ENCODE measurements at regions not wholly inside any gene's neighbourhood (a gene's known extent, or its start where the extent isn't known, plus 50 kb on each side); places are given as distances from the start of the nearest gene placed in this dataset.

DNA sequence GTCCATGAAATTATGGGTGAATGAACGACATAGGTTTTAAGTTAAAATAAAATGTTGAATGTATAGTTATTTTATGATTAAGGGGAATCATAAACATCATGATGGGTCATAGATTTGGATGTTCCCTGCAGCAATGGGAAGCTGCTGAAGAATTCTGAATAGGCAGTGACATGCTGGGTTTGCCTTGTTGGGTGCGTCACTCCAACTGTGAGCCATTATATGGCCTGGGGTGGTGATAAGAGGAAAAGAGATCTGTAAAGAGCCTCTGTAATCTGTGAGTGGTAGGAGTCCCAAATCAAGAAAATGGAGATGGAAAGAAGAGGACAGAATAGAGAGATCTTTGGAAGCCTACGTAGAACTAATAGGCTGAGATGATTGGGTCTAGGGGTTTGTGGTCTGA, 58.1 kb upstream of the GPR26 start:
- no peak for DNase-seq (ENCODE audit: low read depth)

DNA sequence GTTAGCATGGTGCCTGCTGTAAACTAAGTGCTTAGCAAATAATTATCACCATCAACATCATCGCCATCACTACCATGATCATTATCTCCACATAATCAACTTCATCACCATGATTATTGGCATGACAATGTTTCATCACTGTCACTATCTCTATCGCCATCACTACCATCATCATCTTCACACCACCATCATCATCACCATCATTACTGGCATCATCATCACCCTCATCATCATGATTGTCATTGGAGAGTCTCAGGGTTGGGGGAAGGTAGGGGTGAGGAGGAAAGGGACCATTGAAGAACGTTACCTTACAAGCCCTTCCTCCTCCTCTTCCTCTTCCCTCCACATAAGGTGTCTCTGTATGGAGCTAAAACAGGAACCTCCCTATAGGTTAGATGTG, 54.9 kb upstream of the GPR26 start:
- no peak for DNase-seq (ENCODE audit: low read depth)

DNA sequence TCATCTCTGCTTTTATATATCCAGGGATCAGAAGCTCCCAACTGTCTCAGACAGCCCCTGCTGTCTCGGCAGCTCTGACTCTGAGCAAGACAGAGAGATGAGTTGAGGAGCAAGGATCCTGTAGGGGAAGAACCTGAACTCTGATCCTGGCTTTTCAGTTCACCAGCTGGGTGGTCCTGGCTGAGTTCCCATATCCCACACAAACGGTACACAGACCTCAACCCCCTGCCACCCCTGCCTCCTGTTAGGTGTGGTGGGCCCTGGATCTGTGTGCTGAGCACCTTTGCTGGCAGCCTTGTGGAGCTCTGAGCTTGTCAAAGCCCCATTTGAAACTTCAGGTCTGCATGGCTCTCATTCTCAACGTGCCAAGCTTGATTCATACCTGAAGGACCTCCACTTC, 54.3 kb upstream of the GPR26 start:
- DNase-seq (ENCODE audit: low read depth) = no peak

DNA sequence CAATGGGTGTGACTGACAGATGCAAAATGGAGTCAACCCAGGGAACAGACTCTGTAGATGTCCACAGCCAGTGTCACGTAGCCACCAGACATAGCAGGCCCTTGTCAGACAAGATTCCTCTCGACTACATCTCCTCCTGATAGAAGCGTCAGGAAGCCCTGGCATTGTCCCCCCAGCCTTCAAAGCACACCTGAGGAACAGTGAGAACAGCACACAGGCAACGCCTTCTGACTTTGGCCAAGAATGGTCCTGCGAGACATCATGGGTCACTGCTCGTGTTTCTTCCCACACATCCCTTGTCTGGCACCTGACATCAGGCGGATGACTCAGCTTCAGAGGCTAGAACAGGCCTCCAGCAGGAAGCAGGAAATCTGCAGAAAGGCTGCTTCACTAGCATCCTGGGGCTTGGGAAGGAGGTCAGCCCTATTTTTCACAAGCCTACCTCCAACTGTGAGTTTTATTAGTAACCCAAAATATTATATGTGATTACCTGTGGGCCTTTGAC, 52.8 kb upstream of the GPR26 start:
- DNase-seq (ENCODE audit: low read depth) = no peak

DNA sequence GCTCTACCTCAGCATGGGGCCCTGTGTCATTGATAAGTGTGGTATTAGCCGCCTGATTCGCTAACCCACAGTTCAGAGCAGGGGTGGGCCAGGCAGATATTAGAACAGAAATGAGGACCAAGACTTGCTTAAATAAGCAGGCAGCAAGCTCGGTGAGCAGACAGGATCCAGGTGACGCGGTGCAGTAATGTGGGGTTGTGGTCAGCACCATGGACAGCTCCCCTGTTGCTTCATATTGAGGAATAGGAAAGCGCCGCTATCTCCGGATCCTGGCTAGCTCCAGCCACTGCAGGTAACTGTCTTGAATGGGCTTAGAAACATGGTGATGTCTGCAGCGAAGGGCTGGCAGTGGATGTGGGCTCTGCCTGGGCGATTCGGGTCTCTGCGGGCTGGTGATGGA, 51.3 kb upstream of the GPR26 start:
- no peak for DNase-seq (ENCODE audit: low read depth)

Measured in GM04504 (cell line).